OCI-LY1 (cell line): ENCODE measurements at regions not wholly inside any gene's neighbourhood (a gene's known extent, or its start where the extent isn't known, plus 50 kb on each side); places are given as distances from the start of the nearest gene placed in this dataset.

Experiments
- H2AFZ ChIP-seq: fragments of 200-600 bp; sonication (generic), shearing (Covaris generic); 2 replicates; pipeline ENCODE4 v1.6.0; 2014; ENCODE audit warnings: antibody characterized with exemption, mild to moderate bottlenecking, low read length
- H3F3A ChIP-seq: fragments of 200-600 bp; sonication (generic), shearing (Covaris generic); 2 replicates; pipeline ENCODE4 v1.6.0; 2014; ENCODE audit warnings: mild to moderate bottlenecking, antibody characterized with exemption, low read length, moderate library complexity; ENCODE audit not compliant: insufficient read depth
- H3K27ac ChIP-seq: fragments of 200-600 bp; sonication (generic); 2 replicates; pipeline ENCODE4 v1.5.1; 2014; ENCODE audit warnings: low read length, mixed run types, mild to moderate bottlenecking, low read depth; ENCODE audit not compliant: poor library complexity, severe bottlenecking
- H3K27me3 ChIP-seq: fragments of 200-600 bp; sonication (generic); 2 replicates; pipeline ENCODE4 v1.6.0; 2014; ENCODE audit warnings: antibody characterized with exemption, mild to moderate bottlenecking, low read length, moderate library complexity; ENCODE audit not compliant: insufficient read depth
- H3K36me3 ChIP-seq: fragments of 200-600 bp; sonication (generic); 2 replicates; pipeline ENCODE4 v1.6.1; 2014; ENCODE audit warnings: mild to moderate bottlenecking, antibody characterized with exemption, low read length, moderate library complexity, mixed read lengths; ENCODE audit not compliant: insufficient read depth
- H3K4me1 ChIP-seq: fragments of 200-600 bp; sonication (generic); 2 replicates; pipeline ENCODE4 v1.5.1; 2014; ENCODE audit warnings: mild to moderate bottlenecking, low read length, moderate library complexity; ENCODE audit not compliant: insufficient read depth, severe bottlenecking
- H3K4me2 ChIP-seq: fragments of 200-600 bp; sonication (generic), shearing (Covaris generic); 2 replicates; pipeline ENCODE4 v1.6.1; 2014; ENCODE audit warnings: low read length
- H3K4me3 ChIP-seq: fragments of 200-600 bp; sonication (generic); 2 replicates; pipeline ENCODE4 v1.5.1; 2014; ENCODE audit warnings: low read length, low read depth, mild to moderate bottlenecking, mixed read lengths; ENCODE audit not compliant: poor library complexity, severe bottlenecking
- H3K79me2 ChIP-seq: fragments of 200-600 bp; shearing (Covaris generic); 2 replicates; pipeline ENCODE4 v1.6.1; 2016; ENCODE audit warnings: mixed run types, low read length, mixed read lengths; ENCODE audit not compliant: insufficient read depth
- H3K9ac ChIP-seq: fragments of 200-600 bp; sonication (generic), shearing (Covaris generic); 2 replicates; pipeline ENCODE4 v1.6.1; 2014; ENCODE audit warnings: mild to moderate bottlenecking, low read length, mixed read lengths
- H3K9me2 ChIP-seq: fragments of 200-600 bp; sonication (generic), shearing (Covaris generic); 2 replicates; pipeline ENCODE4 v1.6.1; 2014; ENCODE audit warnings: low read depth, mild to moderate bottlenecking, low read length, mixed read lengths
- H3K9me3 ChIP-seq: fragments of 200-600 bp; shearing (Covaris generic); 2 replicates; pipeline ENCODE4 v1.6.1; 2014; ENCODE audit warnings: low read length, mixed read lengths
- H4K20me1 ChIP-seq: fragments of 200-600 bp; sonication (generic), shearing (Covaris generic); 2 replicates; pipeline ENCODE4 v1.6.0; 2016; ENCODE audit warnings: mild to moderate bottlenecking, low read length; ENCODE audit not compliant: insufficient read depth
- CTCF ChIP-seq: fragments of 200-600 bp; sonication (generic), shearing (Covaris generic); IDR thresholded peaks from 2 replicates; pipeline ENCODE4 v1.5.1; 2017; ENCODE audit warnings: mild to moderate bottlenecking, antibody characterized with exemption, low read length, moderate library complexity, mixed read lengths
- EZH2 ChIP-seq: fragments of 200-600 bp; sonication (generic), shearing (Covaris generic); IDR thresholded peaks from 2 replicates; pipeline ENCODE4 v1.8.0; 2017; ENCODE audit warnings: borderline replicate concordance, mixed run types, mild to moderate bottlenecking, antibody characterized with exemption, low read length, moderate library complexity, mixed read lengths

GRCh38 chr13:65844266-65844841 is 1385.8 kb downstream of the PCDH9 start:
- H3K9ac ChIP-seq: no peak overlapping the region
- TF ChIP-seq CTCF: no peak
- no peak for TF ChIP-seq EZH2
- no peaks in the 10 kb centered on the region for H3K36me3 ChIP-seq
- no peak overlapping the region for H3K4me2 ChIP-seq
- H4K20me1 ChIP-seq: no peaks in the 10 kb centered on the region
- no peak overlapping the region for H2AFZ ChIP-seq
- no peaks in the 10 kb centered on the region for H3K79me2 ChIP-seq
- H3F3A ChIP-seq: no peaks in the 10 kb centered on the region
- H3K27ac ChIP-seq: no peak overlapping the region
- no peaks in the 10 kb centered on the region for H3K27me3 ChIP-seq
- H3K4me1 ChIP-seq: peaks cover 6% of the 10 kb centered on the region
- no peak overlapping the region for H3K4me3 ChIP-seq
- H3K9me2 ChIP-seq: no peaks in the 10 kb centered on the region
- H3K9me3 ChIP-seq: no peaks in the 10 kb centered on the region

DNA sequence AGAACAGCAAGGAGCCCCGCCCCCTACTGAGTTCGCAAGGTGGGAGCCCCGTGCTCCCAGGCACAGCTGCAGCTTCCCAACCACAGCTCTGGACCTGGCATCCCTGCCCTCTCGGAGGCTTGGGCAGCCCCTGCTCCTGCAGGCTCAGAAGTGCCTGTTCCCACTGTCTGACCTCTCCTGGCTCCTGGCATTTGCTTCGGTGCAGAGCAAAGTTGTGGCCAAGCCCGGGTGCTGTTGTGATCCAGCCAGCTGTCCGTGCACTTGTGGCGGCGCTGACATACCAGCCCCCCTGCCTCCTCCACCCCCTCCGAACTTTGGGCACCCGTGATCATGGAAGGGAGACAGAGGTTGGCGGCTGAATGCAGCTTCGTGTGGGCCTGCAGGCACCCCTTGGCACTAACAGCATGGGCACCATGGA is 1386.8 kb downstream of the PCDH9 start:
- Histone ChIP-seq H3K4me2 (no peak overlapping the region), H3K36me3 (no peaks in the 10 kb centered on the region), H3K4me3 (no peak overlapping the region), H2AFZ (no peak overlapping the region), H3K9me2 (no peaks in the 10 kb centered on the region), H3K9me3 (no peaks in the 10 kb centered on the region), H3K4me1 (peaks cover 6% of the 10 kb centered on the region), H3K79me2 (no peaks in the 10 kb centered on the region), H3K27ac (no peak overlapping the region), H3K27me3 (no peaks in the 10 kb centered on the region), H3K9ac (no peak overlapping the region), H4K20me1 (no peaks in the 10 kb centered on the region), H3F3A (no peaks in the 10 kb centered on the region)
- TF ChIP-seq CTCF: no peak
- TF ChIP-seq EZH2: no peak

DNA sequence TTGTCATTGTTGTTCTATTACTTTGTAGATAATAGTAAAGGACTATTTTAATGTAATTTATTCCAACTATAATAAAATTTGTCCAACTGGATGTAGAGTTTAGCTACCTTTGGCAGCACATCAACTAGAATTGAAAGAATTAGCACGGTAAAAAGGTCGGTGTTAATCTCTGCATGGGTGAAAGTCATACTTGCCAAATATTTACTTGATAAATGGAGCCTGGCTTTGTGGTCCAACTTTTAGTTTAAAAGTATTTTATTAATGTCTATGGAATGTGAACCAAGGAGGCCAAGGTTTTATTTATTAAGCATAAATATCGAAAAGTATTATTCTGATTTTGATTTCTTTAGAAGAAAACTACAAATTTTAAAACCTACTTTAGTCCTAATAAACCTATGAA is 1389.0 kb downstream of the PCDH9 start:
- no peaks in the 10 kb centered on the region for H3K9me3 ChIP-seq
- H3K27me3 ChIP-seq: no peaks in the 10 kb centered on the region
- no peaks in the 10 kb centered on the region for H4K20me1 ChIP-seq
- no peak overlapping the region for H3K27ac ChIP-seq
- H3K9me2 ChIP-seq: no peaks in the 10 kb centered on the region
- no peak overlapping the region for H3K9ac ChIP-seq
- H2AFZ ChIP-seq: peak overlapping the region; percentile 89; the same call in 1 of the 2 replicates
- H3K36me3 ChIP-seq: no peaks in the 10 kb centered on the region
- H3K4me3 ChIP-seq: no peak overlapping the region
- H3K4me1 ChIP-seq: peaks cover 6% of the 10 kb centered on the region
- no peaks in the 10 kb centered on the region for H3K79me2 ChIP-seq
- H3K4me2 ChIP-seq: no peak overlapping the region
- H3F3A ChIP-seq: no peaks in the 10 kb centered on the region
- TF ChIP-seq CTCF (no peak), EZH2 (no peak)
